ENCODE measurements at regions not wholly inside any gene's neighbourhood (a gene's known extent, or its start where the extent isn't known, plus 50 kb on each side); places are given as distances from the start of the nearest gene placed in this dataset.

DNA sequence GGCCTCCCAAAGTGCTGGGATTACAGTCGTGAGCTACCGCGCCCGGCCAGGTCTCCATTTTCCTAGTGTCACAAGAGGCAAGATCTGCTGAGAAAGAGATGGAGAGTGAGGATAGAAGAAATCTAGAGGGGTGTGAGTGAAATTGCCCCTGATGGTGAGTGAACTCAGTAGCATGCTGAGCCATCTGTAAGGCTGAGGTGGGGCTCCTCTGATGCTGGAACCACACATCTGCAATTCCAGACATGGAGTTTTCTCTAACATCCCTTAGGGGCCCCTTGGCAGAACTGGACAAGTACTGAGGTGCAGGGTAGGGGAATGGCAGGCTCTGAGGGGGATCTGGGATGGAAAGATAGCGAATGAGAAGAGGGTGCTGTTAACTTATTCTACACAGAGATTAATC lies 72.0 kb upstream of the FER start:
- ATAC-seq (ENCODE audit: low FRiP score): no peak
- Histone ChIP-seq H3K9me3 (ENCODE audit: control insufficient read depth, low read length) (no peaks in the 10 kb centered on the region), H3K27me3 (ENCODE audit: control insufficient read depth in 1 of 2, insufficient read depth in 2 of 2, low read length in 1 of 2) (no peaks in the 10 kb centered on the region), H3K4me1 (ENCODE audit: control insufficient read depth in 1 of 2, insufficient read depth in 2 of 2, low read length in 2 of 2) (no peaks in the 10 kb centered on the region), H3K36me3 (ENCODE audit: control insufficient read depth in 1 of 2, insufficient read depth in 2 of 2, low read length in 1 of 2) (no peaks in the 10 kb centered on the region), H3K27ac (ENCODE audit: low read depth in 1 of 2, low read length in 2 of 2) (no peak overlapping the region), H3K4me3 (ENCODE audit: low read length in 2 of 2) (no peak overlapping the region)
- WGBS, 2 donors: 96 to 98% methylated on average over 5 of the region's 5 CpGs
- no peak for DNase-seq
- intact Hi-C loops (cut with DNase I): no loop called here

DNA sequence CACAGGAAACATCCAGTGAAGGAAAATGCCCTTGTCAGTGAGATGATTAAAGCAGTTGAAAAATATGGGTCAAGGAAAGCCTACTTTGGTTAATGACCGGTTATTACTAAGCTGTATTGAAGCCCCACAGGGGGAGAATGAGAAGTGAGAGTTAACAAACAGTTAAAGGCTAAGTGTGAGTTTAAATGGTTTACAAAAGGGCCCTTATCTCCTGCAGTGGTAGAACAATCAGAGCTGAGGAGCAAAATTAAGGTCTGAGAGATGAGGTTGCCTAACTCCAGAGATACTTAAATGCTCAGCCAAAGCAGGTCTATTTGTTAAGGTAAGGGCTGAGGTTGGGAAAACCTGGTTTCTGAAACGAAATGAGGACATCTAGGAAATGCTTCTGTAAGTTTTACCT lies 75.1 kb upstream of the FER start:
- ATAC-seq (ENCODE audit: low FRiP score) (no peak), DNase-seq (no peak)
- Histone ChIP-seq H3K36me3 (ENCODE audit: control insufficient read depth in 1 of 2, insufficient read depth in 2 of 2, low read length in 1 of 2) (no peaks in the 10 kb centered on the region), H3K27me3 (ENCODE audit: control insufficient read depth in 1 of 2, insufficient read depth in 2 of 2, low read length in 1 of 2) (no peaks in the 10 kb centered on the region), H3K4me1 (ENCODE audit: control insufficient read depth in 1 of 2, insufficient read depth in 2 of 2, low read length in 2 of 2) (no peaks in the 10 kb centered on the region), H3K27ac (ENCODE audit: low read depth in 1 of 2, low read length in 2 of 2) (no peak overlapping the region), H3K9me3 (ENCODE audit: control insufficient read depth, low read length) (no peaks in the 10 kb centered on the region), H3K4me3 (ENCODE audit: low read length in 2 of 2) (no peak overlapping the region)
- 61 to 90% methylated on average over 2 of the region's 2 CpGs for WGBS, 2 donors
- intact Hi-C loops (cut with DNase I): no loop called here

DNA sequence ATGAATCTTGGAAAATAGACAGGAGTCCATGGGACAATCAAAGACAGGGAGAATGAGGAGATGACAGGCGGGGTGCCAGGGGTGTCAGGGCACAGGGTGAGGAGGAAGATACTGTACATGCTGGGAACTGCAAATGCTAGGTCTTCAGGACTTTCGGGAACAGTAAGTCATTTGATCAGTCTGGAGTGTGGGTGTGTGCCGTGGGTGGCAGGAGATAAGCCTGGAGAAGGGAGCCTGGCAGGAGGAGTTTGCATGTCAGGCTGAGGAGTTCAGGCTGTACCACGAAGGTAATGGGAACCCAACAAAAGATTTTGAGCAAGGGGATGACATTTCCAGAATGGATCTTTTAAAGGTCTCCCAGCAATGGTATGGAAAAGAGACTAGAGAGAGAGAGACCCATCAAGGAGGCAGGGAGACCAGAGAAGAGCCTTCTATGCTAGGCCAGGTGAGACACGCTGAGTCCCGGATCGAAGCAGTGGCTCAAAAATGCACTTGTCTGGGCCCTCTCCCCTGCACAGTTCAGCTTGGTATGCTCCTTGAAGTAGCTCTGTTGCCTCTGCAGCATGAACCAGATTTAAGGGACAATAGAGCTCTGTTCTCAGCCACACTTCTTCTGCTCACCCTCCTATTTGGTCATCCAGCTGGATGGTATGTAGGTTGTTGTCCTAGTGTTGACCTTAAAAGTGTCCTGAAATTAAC lies 77.0 kb upstream of the FER start:
- ATAC-seq (ENCODE audit: low FRiP score) (no peak), DNase-seq (no peak)
- 68 to 70% methylated on average over 7 of the region's 7 CpGs for WGBS, 2 donors
- intact Hi-C loops (cut with DNase I): no loop called here
- Histone ChIP-seq H3K4me1 (ENCODE audit: control insufficient read depth in 1 of 2, insufficient read depth in 2 of 2, low read length in 2 of 2) (no peaks in the 10 kb centered on the region), H3K4me3 (ENCODE audit: low read length in 2 of 2) (no peak overlapping the region), H3K36me3 (ENCODE audit: control insufficient read depth in 1 of 2, insufficient read depth in 2 of 2, low read length in 1 of 2) (no peaks in the 10 kb centered on the region), H3K27ac (ENCODE audit: low read depth in 1 of 2, low read length in 2 of 2) (no peak overlapping the region), H3K27me3 (ENCODE audit: control insufficient read depth in 1 of 2, insufficient read depth in 2 of 2, low read length in 1 of 2) (no peaks in the 10 kb centered on the region), H3K9me3 (ENCODE audit: control insufficient read depth, low read length) (no peaks in the 10 kb centered on the region)

DNA sequence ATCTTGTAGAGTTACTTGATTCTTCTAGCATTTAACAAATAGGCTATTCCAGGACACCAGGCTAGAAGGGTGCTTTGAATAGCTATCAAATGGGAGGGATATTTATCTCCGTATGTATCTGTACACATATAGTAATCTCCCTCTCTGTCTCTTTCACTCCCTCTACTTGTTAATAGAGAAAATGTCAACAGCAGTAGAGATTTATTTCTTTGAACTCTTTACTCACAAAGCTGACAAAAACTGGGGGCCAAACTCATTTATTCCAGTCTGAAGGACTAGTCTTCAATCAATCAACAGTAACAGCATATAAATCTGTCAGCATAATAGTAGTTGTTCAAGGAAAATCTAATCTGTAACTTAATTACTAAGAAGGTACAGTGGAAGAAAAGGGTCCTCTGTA lies 78.2 kb upstream of the FER start:
- intact Hi-C loops (cut with DNase I): no loop called here
- ATAC-seq (ENCODE audit: low FRiP score) (no peak), DNase-seq (no peak)
- 87 to 92% methylated on average over 1 of the region's 1 CpG for WGBS, 2 donors
- H3K4me1 ChIP-seq (ENCODE audit: control insufficient read depth in 1 of 2, insufficient read depth in 2 of 2, low read length in 2 of 2): no peaks in the 10 kb centered on the region
- H3K27me3 ChIP-seq (ENCODE audit: control insufficient read depth in 1 of 2, insufficient read depth in 2 of 2, low read length in 1 of 2): no peaks in the 10 kb centered on the region
- H3K36me3 ChIP-seq (ENCODE audit: control insufficient read depth in 1 of 2, insufficient read depth in 2 of 2, low read length in 1 of 2): no peaks in the 10 kb centered on the region
- no peak overlapping the region for H3K27ac ChIP-seq (ENCODE audit: low read depth in 1 of 2, low read length in 2 of 2)
- H3K9me3 ChIP-seq (ENCODE audit: control insufficient read depth, low read length): no peaks in the 10 kb centered on the region
- no peak overlapping the region for H3K4me3 ChIP-seq (ENCODE audit: low read length in 2 of 2)

DNA sequence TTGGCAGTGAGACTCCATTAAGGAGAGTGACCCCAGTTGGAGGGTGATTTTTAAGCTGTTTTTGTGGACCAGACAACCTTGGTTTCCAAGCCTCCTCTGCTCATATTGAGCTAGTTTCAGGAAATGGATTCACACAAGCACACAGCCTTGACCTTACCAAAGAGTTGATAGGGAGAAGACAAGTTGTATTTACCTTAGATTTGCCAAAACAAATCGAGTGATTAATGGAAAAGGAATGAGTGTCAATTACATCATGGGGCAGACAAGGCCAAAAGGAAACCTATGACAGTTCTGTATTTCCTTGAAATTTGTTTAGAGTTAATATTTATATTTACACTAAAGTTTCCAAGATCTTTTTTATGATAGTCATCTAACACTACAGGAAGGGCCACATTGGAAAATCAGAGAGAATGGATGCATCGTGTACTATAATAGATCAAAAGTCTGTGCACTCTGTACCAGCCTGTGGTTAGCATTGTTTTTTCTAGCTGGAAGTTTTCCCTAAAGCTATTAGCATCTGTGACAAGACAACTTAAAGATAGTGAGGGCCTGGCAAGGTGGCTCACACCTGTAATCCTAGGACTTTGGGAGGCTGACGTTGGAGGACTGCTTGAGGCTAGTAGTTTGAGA lies 86.0 kb upstream of the FER start:
- Histone ChIP-seq H3K27me3 (ENCODE audit: control insufficient read depth in 1 of 2, insufficient read depth in 2 of 2, low read length in 1 of 2) (no peaks in the 10 kb centered on the region), H3K36me3 (ENCODE audit: control insufficient read depth in 1 of 2, insufficient read depth in 2 of 2, low read length in 1 of 2) (no peaks in the 10 kb centered on the region), H3K4me3 (ENCODE audit: low read length in 2 of 2) (no peak overlapping the region), H3K27ac (ENCODE audit: low read depth in 1 of 2, low read length in 2 of 2) (no peak overlapping the region), H3K4me1 (ENCODE audit: control insufficient read depth in 1 of 2, insufficient read depth in 2 of 2, low read length in 2 of 2) (no peaks in the 10 kb centered on the region), H3K9me3 (ENCODE audit: control insufficient read depth, low read length) (no peaks in the 10 kb centered on the region)
- 75% methylated on average over 3 of the region's 3 CpGs for WGBS, 2 donors
- no peak for DNase-seq
- ATAC-seq (ENCODE audit: low FRiP score): no peak
- intact Hi-C loops (cut with DNase I): no loop called here

DNA sequence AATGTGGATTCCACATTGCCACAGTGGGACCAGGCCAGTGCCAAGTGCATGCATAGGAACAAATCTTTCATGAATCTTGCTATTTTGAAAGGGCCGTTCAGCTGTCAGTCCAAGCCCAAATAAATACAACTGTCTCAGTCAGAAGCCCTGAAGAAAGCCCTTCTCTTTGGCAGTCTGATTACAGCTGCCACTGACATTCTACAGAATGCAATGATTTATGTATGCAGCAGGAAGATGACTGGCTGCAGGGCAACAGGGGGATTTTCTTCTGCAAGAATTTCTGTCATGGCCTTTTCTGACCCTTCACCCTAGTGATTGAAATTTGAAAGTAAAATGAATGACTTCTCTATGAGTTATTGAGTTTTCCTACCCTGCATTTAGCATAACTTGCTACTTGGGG lies 86.7 kb upstream of the FER start:
- DNase-seq: no peak
- H3K4me3 ChIP-seq (ENCODE audit: low read length in 2 of 2): no peak overlapping the region
- no peaks in the 10 kb centered on the region for H3K9me3 ChIP-seq (ENCODE audit: control insufficient read depth, low read length)
- ATAC-seq (ENCODE audit: low FRiP score): no peak
- no peak overlapping the region for H3K27ac ChIP-seq (ENCODE audit: low read depth in 1 of 2, low read length in 2 of 2)
- H3K36me3 ChIP-seq (ENCODE audit: control insufficient read depth in 1 of 2, insufficient read depth in 2 of 2, low read length in 1 of 2): no peaks in the 10 kb centered on the region
- no peaks in the 10 kb centered on the region for H3K27me3 ChIP-seq (ENCODE audit: control insufficient read depth in 1 of 2, insufficient read depth in 2 of 2, low read length in 1 of 2)
- H3K4me1 ChIP-seq (ENCODE audit: control insufficient read depth in 1 of 2, insufficient read depth in 2 of 2, low read length in 2 of 2): no peaks in the 10 kb centered on the region
- intact Hi-C loops (cut with DNase I): no loop called here
- WGBS, 2 donors: 25 to 36% methylated on average over 1 of the region's 1 CpG

DNA sequence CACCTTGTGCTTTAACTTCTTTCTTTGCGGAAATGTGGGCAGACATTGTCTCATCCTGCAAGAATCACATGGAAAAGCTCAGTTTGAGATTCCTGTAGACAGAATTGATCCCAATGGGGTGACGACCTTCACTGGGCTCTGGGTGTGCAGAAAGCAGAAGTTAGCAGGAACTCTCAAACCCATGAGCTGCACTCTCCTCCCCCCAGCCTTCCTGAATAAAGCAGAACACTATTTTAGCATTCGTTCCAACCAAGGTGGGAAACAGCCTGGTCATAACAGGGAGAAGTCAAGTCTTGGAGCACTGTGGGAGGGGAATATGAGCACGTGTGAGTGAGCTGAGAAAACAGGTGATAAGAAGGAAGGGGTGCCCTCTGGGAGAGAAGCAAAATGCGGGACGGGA lies 87.4 kb upstream of the FER start:
- H3K4me1 ChIP-seq (ENCODE audit: control insufficient read depth in 1 of 2, insufficient read depth in 2 of 2, low read length in 2 of 2): no peaks in the 10 kb centered on the region
- DNase-seq: no peak
- no peak for ATAC-seq (ENCODE audit: low FRiP score)
- no peaks in the 10 kb centered on the region for H3K36me3 ChIP-seq (ENCODE audit: control insufficient read depth in 1 of 2, insufficient read depth in 2 of 2, low read length in 1 of 2)
- no peaks in the 10 kb centered on the region for H3K27me3 ChIP-seq (ENCODE audit: control insufficient read depth in 1 of 2, insufficient read depth in 2 of 2, low read length in 1 of 2)
- WGBS, 2 donors: 80 to 84% methylated on average over 6 of the region's 6 CpGs
- no peak overlapping the region for H3K27ac ChIP-seq (ENCODE audit: low read depth in 1 of 2, low read length in 2 of 2)
- H3K4me3 ChIP-seq (ENCODE audit: low read length in 2 of 2): no peak overlapping the region
- intact Hi-C loops (cut with DNase I): no loop called here
- no peaks in the 10 kb centered on the region for H3K9me3 ChIP-seq (ENCODE audit: control insufficient read depth, low read length)

DNA sequence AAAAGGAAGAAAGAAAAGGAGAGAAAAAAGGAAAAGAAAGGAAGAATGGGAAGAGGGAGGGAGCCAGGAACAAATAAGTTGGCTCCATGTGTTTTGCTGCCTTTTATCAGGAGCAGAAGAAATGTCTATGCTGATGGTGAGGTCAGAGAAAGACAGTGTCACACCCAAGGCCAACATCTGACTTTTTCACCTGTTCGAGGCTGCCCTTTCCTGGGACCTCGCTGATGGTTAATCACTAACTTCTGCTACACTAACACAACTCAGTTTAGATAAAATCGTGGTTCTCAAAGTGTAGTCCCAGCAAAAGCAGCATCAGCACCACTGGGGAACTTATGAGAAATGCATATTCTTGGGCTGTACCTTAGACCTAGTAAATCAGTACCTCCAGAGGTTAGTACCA lies 88.2 kb upstream of the FER start:
- no peak for ATAC-seq (ENCODE audit: low FRiP score)
- DNase-seq: no peak
- intact Hi-C loops (cut with DNase I): no loop called here
- Histone ChIP-seq H3K27me3 (ENCODE audit: control insufficient read depth in 1 of 2, insufficient read depth in 2 of 2, low read length in 1 of 2) (no peaks in the 10 kb centered on the region), H3K27ac (ENCODE audit: low read depth in 1 of 2, low read length in 2 of 2) (no peak overlapping the region), H3K4me1 (ENCODE audit: control insufficient read depth in 1 of 2, insufficient read depth in 2 of 2, low read length in 2 of 2) (no peaks in the 10 kb centered on the region), H3K4me3 (ENCODE audit: low read length in 2 of 2) (no peak overlapping the region), H3K9me3 (ENCODE audit: control insufficient read depth, low read length) (no peaks in the 10 kb centered on the region), H3K36me3 (ENCODE audit: control insufficient read depth in 1 of 2, insufficient read depth in 2 of 2, low read length in 1 of 2) (no peaks in the 10 kb centered on the region)
- WGBS, 2 donors: 79 to 96% methylated on average over 3 of the region's 3 CpGs

DNA sequence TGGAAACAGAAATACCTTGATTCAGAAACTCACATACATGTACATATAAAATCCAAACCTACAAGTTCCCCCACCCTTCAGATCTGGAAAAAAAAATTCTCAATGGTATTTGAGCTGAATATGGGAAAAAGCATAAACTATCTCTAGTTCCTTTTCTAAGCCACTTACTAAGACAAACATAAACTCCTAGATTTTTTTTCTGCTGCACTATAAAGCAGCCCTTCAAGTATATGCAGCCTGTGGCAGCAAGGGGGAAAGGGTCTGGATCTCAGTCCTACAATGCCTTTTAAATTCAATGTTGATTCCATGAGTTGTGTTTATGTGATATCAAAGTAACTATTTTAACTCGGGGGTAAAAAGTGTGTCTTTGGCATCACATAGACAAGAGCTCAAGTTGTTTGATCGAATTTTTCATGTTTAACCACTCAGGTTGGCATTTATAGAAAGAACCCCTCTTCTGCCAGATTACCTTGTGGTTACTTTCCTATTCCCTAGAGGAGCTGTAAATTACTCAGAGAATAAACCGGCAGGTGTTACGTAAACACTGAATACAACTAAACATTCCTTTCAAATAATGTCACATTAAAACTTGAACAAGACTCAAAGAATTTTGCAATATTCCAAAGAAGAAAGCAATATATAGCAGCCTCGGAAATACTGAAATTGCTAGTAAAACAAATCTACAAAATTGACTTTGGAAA lies 91.8 kb upstream of the FER start:
- H3K27ac ChIP-seq (ENCODE audit: low read depth in 1 of 2, low read length in 2 of 2): no peak overlapping the region
- no peak overlapping the region for H3K4me3 ChIP-seq (ENCODE audit: low read length in 2 of 2)
- ATAC-seq (ENCODE audit: low FRiP score) (no peak), DNase-seq (no peak)
- no peaks in the 10 kb centered on the region for H3K4me1 ChIP-seq (ENCODE audit: control insufficient read depth in 1 of 2, insufficient read depth in 2 of 2, low read length in 2 of 2)
- no peaks in the 10 kb centered on the region for H3K9me3 ChIP-seq (ENCODE audit: control insufficient read depth, low read length)
- H3K36me3 ChIP-seq (ENCODE audit: control insufficient read depth in 1 of 2, insufficient read depth in 2 of 2, low read length in 1 of 2): no peaks in the 10 kb centered on the region
- intact Hi-C loops (cut with DNase I): no loop called here
- no peaks in the 10 kb centered on the region for H3K27me3 ChIP-seq (ENCODE audit: control insufficient read depth in 1 of 2, insufficient read depth in 2 of 2, low read length in 1 of 2)
- WGBS, 2 donors: 26 to 28% methylated on average over 5 of the region's 5 CpGs
